ENCODE measurements at regions not wholly inside any gene's neighbourhood (a gene's known extent, or its start where the extent isn't known, plus 50 kb on each side); places are given as distances from the start of the nearest gene placed in this dataset.

GRCh38 chr12:25843976-25844375, 114.5 kb upstream of the RASSF8 start:
- TF ChIP-seq CTCF (IDR thresholded peaks at IDR 0.05; ENCODE audit: low read depth, low read length) = no peak
- H3K4me3 ChIP-seq (ENCODE audit: low read depth, low read length) = no peak overlapping the region

DNA sequence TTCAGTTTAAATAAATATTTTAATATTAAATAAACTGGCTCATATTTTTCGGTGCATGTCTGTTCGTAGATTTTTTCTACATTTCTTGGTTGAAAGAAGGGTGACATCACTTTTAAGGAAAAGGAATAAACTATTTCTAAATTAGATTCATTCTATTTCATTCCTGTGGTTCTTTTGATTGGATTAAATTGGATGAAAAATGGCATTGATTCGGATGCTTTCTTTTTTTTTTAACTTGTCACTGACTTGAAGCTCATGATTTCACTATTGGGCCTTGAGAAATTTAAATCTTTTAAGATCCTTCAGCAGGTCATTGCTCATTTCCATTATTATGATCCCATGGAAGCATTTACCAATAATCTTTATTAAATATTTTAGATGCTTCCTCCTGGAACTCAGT, 113.1 kb upstream of the RASSF8 start:
- no peak for TF ChIP-seq CTCF (IDR thresholded peaks at IDR 0.05; ENCODE audit: low read depth, low read length)
- H3K4me3 ChIP-seq (ENCODE audit: low read depth, low read length) = no peak overlapping the region

DNA sequence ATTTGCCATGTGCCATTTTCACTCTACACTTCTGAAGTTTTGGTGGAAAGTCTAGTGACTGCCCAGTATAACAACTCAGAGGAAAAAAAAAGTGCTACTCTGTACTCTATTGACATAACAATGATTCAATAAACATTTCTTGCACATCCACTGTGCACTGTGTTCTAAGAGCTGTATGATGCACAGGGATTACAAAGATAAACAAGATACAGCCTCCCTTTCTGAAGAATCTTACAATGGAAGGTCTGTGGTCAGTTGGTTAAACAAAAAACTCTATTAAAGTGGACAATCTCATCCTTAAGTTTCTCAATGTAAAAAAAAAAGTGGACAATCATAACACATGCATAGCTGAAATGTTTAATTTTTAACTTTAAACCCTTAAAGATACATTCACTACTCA, 105.7 kb upstream of the RASSF8 start:
- no peak for TF ChIP-seq CTCF (IDR thresholded peaks at IDR 0.05; ENCODE audit: low read depth, low read length)
- H3K4me3 ChIP-seq (ENCODE audit: low read depth, low read length) = no peak overlapping the region

DNA sequence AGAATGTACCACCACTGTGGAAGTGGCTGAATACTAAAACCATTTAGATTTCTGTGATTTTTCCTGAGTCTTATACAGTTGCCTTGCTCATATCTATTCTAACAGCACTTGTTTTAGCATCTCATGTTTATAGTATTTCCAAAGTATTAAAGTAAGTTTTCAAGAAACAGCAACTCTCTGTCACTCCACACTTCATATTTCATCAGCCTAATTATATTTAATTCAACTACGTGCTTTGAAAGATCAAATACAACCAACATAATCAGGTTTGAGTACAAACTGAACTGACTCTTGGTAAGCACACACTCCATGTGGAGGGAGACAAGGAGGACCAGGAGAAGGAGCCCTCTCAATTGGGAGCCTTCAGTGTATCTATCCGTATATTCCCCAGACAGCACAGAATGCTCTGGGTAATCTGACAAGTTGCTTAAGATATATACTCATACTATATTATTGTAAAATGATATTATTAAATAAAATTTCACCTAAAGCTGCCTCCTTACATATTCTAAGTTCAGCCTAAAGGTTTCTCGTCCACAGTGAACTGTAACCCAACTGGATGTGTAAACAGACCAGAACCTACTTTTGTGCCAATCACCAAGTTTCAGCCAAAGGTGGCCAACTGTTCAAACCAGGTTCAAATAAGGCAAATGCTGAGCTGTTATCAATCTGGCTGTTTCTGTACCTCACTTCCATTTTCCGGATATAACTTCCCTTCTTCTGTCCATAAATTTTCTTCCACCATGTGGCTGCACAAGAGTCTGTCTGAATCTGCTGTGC, 105.0 kb upstream of the RASSF8 start:
- H3K4me3 ChIP-seq (ENCODE audit: low read depth, low read length) = no peak overlapping the region
- TF ChIP-seq CTCF (IDR thresholded peaks at IDR 0.05; ENCODE audit: low read depth, low read length) = no peak

- TF ChIP-seq CTCF (IDR thresholded peaks at IDR 0.05; ENCODE audit: low read depth, low read length) = no peak
- no peak overlapping the region for H3K4me3 ChIP-seq (ENCODE audit: low read depth, low read length)
These were observed 103.5 kb upstream of the RASSF8 start for GRCh38 chr12:25854991-25855390.

- TF ChIP-seq CTCF (IDR thresholded peaks at IDR 0.05; ENCODE audit: low read depth, low read length) = no peak
- no peak overlapping the region for H3K4me3 ChIP-seq (ENCODE audit: low read depth, low read length)
These were observed 102.8 kb upstream of the RASSF8 start for GRCh38 chr12:25855716-25856115.

GRCh38 chr12:25859976-25860375, 98.5 kb upstream of the RASSF8 start:
- TF ChIP-seq CTCF (IDR thresholded peaks at IDR 0.05; ENCODE audit: low read depth, low read length) = no peak
- no peak overlapping the region for H3K4me3 ChIP-seq (ENCODE audit: low read depth, low read length)
